Parathyroid adenoma (tissue), 2 donors: ENCODE measurements at regions not wholly inside any gene's neighbourhood (a gene's known extent, or its start where the extent isn't known, plus 50 kb on each side); places are given as distances from the start of the nearest gene placed in this dataset.

Experiments
- H2AFZ ChIP-seq: fragments of 300-600 bp; sonication (generic); one replicate; pipeline ENCODE4 v1.7.0; 2017; ENCODE audit warnings: antibody characterized with exemption, mild to moderate bottlenecking
- H3K27ac ChIP-seq: fragments of 300-600 bp; sonication (generic); one replicate; pipeline ENCODE4 v1.7.0; 2017
- H3K27me3 ChIP-seq: fragments of 300-600 bp; sonication (generic); one replicate; pipeline ENCODE4 v1.7.0; 2017; ENCODE audit warnings: low read length; ENCODE audit not compliant: control insufficient read depth, insufficient read depth
- H3K36me3 ChIP-seq: fragments of 300-600 bp; sonication (generic); one replicate; pipeline ENCODE4 v1.7.0; 2017; ENCODE audit warnings: low read length; ENCODE audit not compliant: control insufficient read depth, insufficient read depth
- H3K4me1 ChIP-seq: fragments of 300-600 bp; sonication (generic); one replicate; pipeline ENCODE4 v1.7.0; 2017; ENCODE audit warnings: control low read depth
- H3K4me2 ChIP-seq: fragments of 300-600 bp; sonication (generic); one replicate; pipeline ENCODE4 v1.7.0; 2017; ENCODE audit warnings: low read length
- H3K4me3 ChIP-seq: fragments of 300-600 bp; sonication (generic); one replicate; pipeline ENCODE4 v1.7.0; 2017; ENCODE audit warnings: low read depth, low read length
- H3K79me2 ChIP-seq: fragments of 300-600 bp; sonication (generic); one replicate; pipeline ENCODE4 v1.7.0; 2017; ENCODE audit warnings: control low read depth
- H3K9ac ChIP-seq: fragments of 300-600 bp; sonication (generic); one replicate; pipeline ENCODE4 v1.7.0; 2017; ENCODE audit warnings: mild to moderate bottlenecking
- H3K9me3 ChIP-seq: fragments of 300-600 bp; sonication (generic); one replicate; pipeline ENCODE4 v1.7.0; 2017; ENCODE audit warnings: low read length; ENCODE audit not compliant: control insufficient read depth
- CTCF ChIP-seq: fragments of 300-600 bp; sonication (generic); IDR thresholded peaks from one replicate; pipeline ENCODE4 v1.7.0; 2017; ENCODE audit warnings: antibody characterized with exemption, mild to moderate bottlenecking
- donor health status: primary hyperparathyroidism.

GRCh38 chr5:133882846-133883245 is 85.6 kb downstream of the C5orf15 start:
- Histone ChIP-seq H2AFZ (no peak overlapping the region), H3K9ac (no peak overlapping the region), H3K36me3 (no peaks in the 10 kb centered on the region), H3K79me2 (no peaks in the 10 kb centered on the region), H3K27ac (no peak overlapping the region), H3K4me3 (no peak overlapping the region), H3K4me2 (no peak overlapping the region), H3K9me3 (no peaks in the 10 kb centered on the region), H3K4me1 (no peaks in the 10 kb centered on the region), H3K27me3 (no peaks in the 10 kb centered on the region)
- no peak for TF ChIP-seq CTCF

- Histone ChIP-seq H2AFZ (no peak overlapping the region), H3K36me3 (no peaks in the 10 kb centered on the region), H3K4me1 (no peaks in the 10 kb centered on the region), H3K9ac (no peak overlapping the region), H3K27me3 (no peaks in the 10 kb centered on the region), H3K27ac (no peak overlapping the region), H3K4me2 (no peak overlapping the region), H3K4me3 (no peak overlapping the region), H3K79me2 (no peaks in the 10 kb centered on the region), H3K9me3 (no peaks in the 10 kb centered on the region)
- no peak for TF ChIP-seq CTCF
Measured at GRCh38 chr5:133882389-133882695, 86.1 kb downstream of the C5orf15 start.

GRCh38 chr5:133881576-133882388 is 86.6 kb downstream of the C5orf15 start:
- no peak overlapping the region for H3K4me2 ChIP-seq
- H3K79me2 ChIP-seq = no peaks in the 10 kb centered on the region
- H3K4me3 ChIP-seq = no peak overlapping the region
- no peaks in the 10 kb centered on the region for H3K36me3 ChIP-seq
- H2AFZ ChIP-seq = no peak overlapping the region
- no peaks in the 10 kb centered on the region for H3K9me3 ChIP-seq
- H3K27me3 ChIP-seq = no peaks in the 10 kb centered on the region
- H3K9ac ChIP-seq = no peak overlapping the region
- no peak overlapping the region for H3K27ac ChIP-seq
- H3K4me1 ChIP-seq = no peaks in the 10 kb centered on the region
- no peak for TF ChIP-seq CTCF

- no peak for TF ChIP-seq CTCF
Measured at GRCh38 chr5:133878236-133878555, 90.2 kb downstream of the C5orf15 start.

More at GRCh38 chr5:133878236-133878555, 90.2 kb downstream of the C5orf15 start:
- peaks cover 2% of the 10 kb centered on the region for H3K36me3 ChIP-seq
- H3K4me1 ChIP-seq = no peaks in the 10 kb centered on the region
- no peak overlapping the region for H2AFZ ChIP-seq
- no peaks in the 10 kb centered on the region for H3K79me2 ChIP-seq
- H3K4me2 ChIP-seq = no peak overlapping the region
- no peak overlapping the region for H3K4me3 ChIP-seq
- H3K27ac ChIP-seq = no peak overlapping the region
- no peak overlapping the region for H3K9ac ChIP-seq
- no peaks in the 10 kb centered on the region for H3K9me3 ChIP-seq
- H3K27me3 ChIP-seq = no peaks in the 10 kb centered on the region
